ENCODE measurements at regions not wholly inside any gene's neighbourhood (a gene's known extent, or its start where the extent isn't known, plus 50 kb on each side); places are given as distances from the start of the nearest gene placed in this dataset.

- TF ChIP-seq, protein P1, sequence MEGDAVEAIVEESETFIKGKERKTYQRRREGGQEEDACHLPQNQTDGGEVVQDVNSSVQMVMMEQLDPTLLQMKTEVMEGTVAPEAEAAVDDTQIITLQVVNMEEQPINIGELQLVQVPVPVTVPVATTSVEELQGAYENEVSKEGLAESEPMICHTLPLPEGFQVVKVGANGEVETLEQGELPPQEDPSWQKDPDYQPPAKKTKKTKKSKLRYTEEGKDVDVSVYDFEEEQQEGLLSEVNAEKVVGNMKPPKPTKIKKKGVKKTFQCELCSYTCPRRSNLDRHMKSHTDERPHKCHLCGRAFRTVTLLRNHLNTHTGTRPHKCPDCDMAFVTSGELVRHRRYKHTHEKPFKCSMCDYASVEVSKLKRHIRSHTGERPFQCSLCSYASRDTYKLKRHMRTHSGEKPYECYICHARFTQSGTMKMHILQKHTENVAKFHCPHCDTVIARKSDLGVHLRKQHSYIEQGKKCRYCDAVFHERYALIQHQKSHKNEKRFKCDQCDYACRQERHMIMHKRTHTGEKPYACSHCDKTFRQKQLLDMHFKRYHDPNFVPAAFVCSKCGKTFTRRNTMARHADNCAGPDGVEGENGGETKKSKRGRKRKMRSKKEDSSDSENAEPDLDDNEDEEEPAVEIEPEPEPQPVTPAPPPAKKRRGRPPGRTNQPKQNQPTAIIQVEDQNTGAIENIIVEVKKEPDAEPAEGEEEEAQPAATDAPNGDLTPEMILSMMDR (IDR thresholded peaks at IDR 0.05), result no peak
- TF ChIP-seq POLR2A (IDR thresholded peaks at IDR 0.05), result no peak
- TF ChIP-seq POLR2AphosphoS5 (IDR thresholded peaks at IDR 0.05), result no peak
Observed at GRCh38 chr16:17666293-17666692, 195.5 kb upstream of the XYLT1 start.

All from breast epithelium (tissue), 3 donors.